Keratinocyte (primary cell): ENCODE measurements at regions not wholly inside any gene's neighbourhood (a gene's known extent, or its start where the extent isn't known, plus 50 kb on each side); places are given as distances from the start of the nearest gene placed in this dataset.

ENCODE experiments used
- EZH2 ChIP-seq: IDR thresholded peaks from one replicate; pipeline ENCODE4 v1.6.1; 2012; ENCODE audit warnings: inconsistent platforms, mild to moderate bottlenecking, low read length, moderate library complexity
- TF ChIP-seq, protein P1 (sequence below), 3 experiments: IDR thresholded peaks in 1 of 3; conservative IDR thresholded peaks in 1 of 3; optimal IDR thresholded peaks in 1 of 3; 2 replicates in 2 of 3; 3 replicates in 1 of 3; pipeline versions ENCODE3 to v1.5.1; 2011; ENCODE audit warnings: low read length in 3 of 3, mild to moderate bottlenecking in 3 of 3, moderate library complexity in 2 of 3, control low read depth in 1 of 3, inconsistent platforms in 1 of 3; ENCODE audit not compliant: insufficient read depth in 2 of 3; ENCODE audit errors: extremely low read depth in 1 of 3

GRCh38 chrX:139172731-139173130, 357.8 kb upstream of the F9 start:
- TF ChIP-seq, protein P1, sequence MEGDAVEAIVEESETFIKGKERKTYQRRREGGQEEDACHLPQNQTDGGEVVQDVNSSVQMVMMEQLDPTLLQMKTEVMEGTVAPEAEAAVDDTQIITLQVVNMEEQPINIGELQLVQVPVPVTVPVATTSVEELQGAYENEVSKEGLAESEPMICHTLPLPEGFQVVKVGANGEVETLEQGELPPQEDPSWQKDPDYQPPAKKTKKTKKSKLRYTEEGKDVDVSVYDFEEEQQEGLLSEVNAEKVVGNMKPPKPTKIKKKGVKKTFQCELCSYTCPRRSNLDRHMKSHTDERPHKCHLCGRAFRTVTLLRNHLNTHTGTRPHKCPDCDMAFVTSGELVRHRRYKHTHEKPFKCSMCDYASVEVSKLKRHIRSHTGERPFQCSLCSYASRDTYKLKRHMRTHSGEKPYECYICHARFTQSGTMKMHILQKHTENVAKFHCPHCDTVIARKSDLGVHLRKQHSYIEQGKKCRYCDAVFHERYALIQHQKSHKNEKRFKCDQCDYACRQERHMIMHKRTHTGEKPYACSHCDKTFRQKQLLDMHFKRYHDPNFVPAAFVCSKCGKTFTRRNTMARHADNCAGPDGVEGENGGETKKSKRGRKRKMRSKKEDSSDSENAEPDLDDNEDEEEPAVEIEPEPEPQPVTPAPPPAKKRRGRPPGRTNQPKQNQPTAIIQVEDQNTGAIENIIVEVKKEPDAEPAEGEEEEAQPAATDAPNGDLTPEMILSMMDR (optimal IDR thresholded peaks at IDR 0.05 in 1 of 3, IDR thresholded peaks at IDR 0.05 in 1 of 3, conservative IDR thresholded peaks at IDR 0.05 in 1 of 3; ENCODE audit: extremely low read depth in 1 of 3, insufficient read depth in 2 of 3, low read length in 3 of 3): no peak
- no peak for TF ChIP-seq EZH2
